Prostate gland (tissue), 2 donors: ENCODE measurements at regions not wholly inside any gene's neighbourhood (a gene's known extent, or its start where the extent isn't known, plus 50 kb on each side); places are given as distances from the start of the nearest gene placed in this dataset.

Experiments
- CTCF ChIP-seq, 4 experiments: fragments of 200-600 bp in 2 of 4; fragments of 450-650 bp in 2 of 4; sonication (generic) in 2 of 4; IDR thresholded peaks; 1 replicate in 3 of 4; 2 replicates in 1 of 4; pipeline ENCODE4 v1.5.1; 2016 to 2019; ENCODE audit warnings: antibody characterized with exemption in 4 of 4, mild to moderate bottlenecking in 2 of 4, moderate library complexity in 2 of 4
- POLR2A ChIP-seq: fragments of 450-650 bp; IDR thresholded peaks from one replicate; pipeline ENCODE4 v1.6.1; 2016; ENCODE audit warnings: antibody characterized with exemption, mild to moderate bottlenecking
- POLR2AphosphoS5 ChIP-seq: sonication (generic); formaldehyde crosslinking; IDR thresholded peaks from one replicate; pipeline ENCODE4 v1.6.1; 2017; ENCODE audit warnings: antibody characterized with exemption

- TF ChIP-seq CTCF (IDR thresholded peaks at IDR 0.05) (no peak), POLR2AphosphoS5 (no peak), POLR2A (no peak)
Measured at GRCh38 chr16:11447272-11447671, 102.0 kb downstream of the RMI2 start.
